Adrenal gland (tissue), 9 donors: ENCODE measurements at regions not wholly inside any gene's neighbourhood (a gene's known extent, or its start where the extent isn't known, plus 50 kb on each side); places are given as distances from the start of the nearest gene placed in this dataset.

Experiments
- DNase-seq, 7 donors: peaks; one replicate each; pipeline ENCODE4 v3.0.0-alpha.2; 2019 to 2020
- H3K27ac ChIP-seq, 5 donors: fragments of 200-600 bp; sonication (generic) in 4 of 5; 1 replicate in 3 of 5; 2 replicates in 2 of 5; pipeline versions ENCODE4 v1.5.1 to v1.8.0; 2016 to 2020; ENCODE audit warnings: mild to moderate bottlenecking in 1 of 5
- H3K27me3 ChIP-seq: fragments of 200-600 bp; 2 replicates; pipeline ENCODE4 v1.8.0; 2021
- H3K36me3 ChIP-seq, 2 donors: fragments of 200-600 bp; replicated peaks in 1 of 2; 1 replicate in 1 of 2; 2 replicates in 1 of 2; pipeline versions ENCODE4 v1.5.1 to v1.8.0; 2018 to 2022
- H3K4me1 ChIP-seq, 2 donors: fragments of 200-600 bp; replicated peaks in 1 of 2; 1 replicate in 1 of 2; 2 replicates in 1 of 2; pipeline versions ENCODE4 v1.5.1 to v1.8.0; 2018 to 2021
- H3K4me3 ChIP-seq, 4 donors: fragments of 200-600 bp; sonication (generic) in 3 of 4; one replicate each; pipeline ENCODE4 v1.5.1; 2016 to 2018
- H3K9me3 ChIP-seq, 3 donors: fragments of 200-600 bp; sonication (generic) in 1 of 3; replicated peaks in 1 of 3; 1 replicate in 2 of 3; 2 replicates in 1 of 3; pipeline versions ENCODE4 v1.5.1 to v1.8.0; 2016 to 2021
- POLR2A ChIP-seq, 2 donors: fragments of 450-650 bp; IDR thresholded peaks; one replicate each; pipeline ENCODE4 v1.6.1; 2017; ENCODE audit warnings: antibody characterized with exemption in 2 of 2, mild to moderate bottlenecking in 2 of 2, moderate library complexity in 1 of 2
- WGBS, 4 donors: extraction: QIAGEN DNeasy Blood & Tissue Kit in 2 of 4; methylation state at CpG; one replicate each; pipeline versions ENCODE4 v1.1.5 to v1.1.7; 2013 to 2017; 5-methylcytosine and 5-hydroxymethylcytosine counted together
- intact Hi-C, 2 donors: fragments of 100-400 bp; cut with DNase I; formaldehyde crosslinking; loops; one replicate each; pipeline versions ENCODE4 v1.14.1 to v1.15.0; 2022 to 2023
- TF ChIP-seq, protein P1 (sequence below), 6 experiments: fragments of 450-650 bp in 4 of 6; fragments of 200-600 bp in 2 of 6; sonication (generic) in 1 of 6; IDR thresholded peaks; 1 replicate in 5 of 6; 2 replicates in 1 of 6; pipeline versions ENCODE4 v1.5.1 to v1.8.0; 2016 to 2021; ENCODE audit warnings: antibody characterized with exemption in 6 of 6, mild to moderate bottlenecking in 2 of 6, moderate library complexity in 1 of 6
- donor health status: healthy with polysubstance abuse.
- donor health status: Bipolar disorder and iron deficiency.
- donor health status: DM: yes; HTN: yes; CAD: no.
- donor health status: DM: no; HTN: no; CAD: no.
- donor health status: DM: no; HTN: no; CAD: no.

DNA sequence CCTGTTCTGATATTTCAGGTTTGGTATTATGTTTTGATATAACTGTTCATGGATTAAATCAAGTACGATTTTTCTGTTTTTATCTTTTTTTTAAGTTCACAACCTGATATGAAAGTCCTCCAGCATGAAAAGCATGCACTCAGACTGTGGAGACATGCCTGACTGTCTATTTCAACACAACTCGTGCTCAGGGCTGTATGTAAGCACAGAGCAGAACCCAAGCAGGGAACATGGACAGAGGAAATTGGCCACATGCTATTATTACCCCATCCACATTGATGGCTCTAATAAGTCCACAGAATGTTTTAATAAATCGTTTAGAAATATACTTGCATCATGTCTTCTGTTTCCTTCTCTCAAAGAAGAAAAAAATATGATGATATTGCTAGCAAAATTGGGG, 730.4 kb downstream of the C6orf118 start:
- Histone ChIP-seq H3K4me1 (no peaks in the 10 kb centered on the region), H3K9me3 (no peaks in the 10 kb centered on the region), H3K27ac (no peak overlapping the region), H3K4me3 (no peak overlapping the region), H3K27me3 (no peaks in the 10 kb centered on the region), H3K36me3 (no peaks in the 10 kb centered on the region)
- TF ChIP-seq, protein P1, sequence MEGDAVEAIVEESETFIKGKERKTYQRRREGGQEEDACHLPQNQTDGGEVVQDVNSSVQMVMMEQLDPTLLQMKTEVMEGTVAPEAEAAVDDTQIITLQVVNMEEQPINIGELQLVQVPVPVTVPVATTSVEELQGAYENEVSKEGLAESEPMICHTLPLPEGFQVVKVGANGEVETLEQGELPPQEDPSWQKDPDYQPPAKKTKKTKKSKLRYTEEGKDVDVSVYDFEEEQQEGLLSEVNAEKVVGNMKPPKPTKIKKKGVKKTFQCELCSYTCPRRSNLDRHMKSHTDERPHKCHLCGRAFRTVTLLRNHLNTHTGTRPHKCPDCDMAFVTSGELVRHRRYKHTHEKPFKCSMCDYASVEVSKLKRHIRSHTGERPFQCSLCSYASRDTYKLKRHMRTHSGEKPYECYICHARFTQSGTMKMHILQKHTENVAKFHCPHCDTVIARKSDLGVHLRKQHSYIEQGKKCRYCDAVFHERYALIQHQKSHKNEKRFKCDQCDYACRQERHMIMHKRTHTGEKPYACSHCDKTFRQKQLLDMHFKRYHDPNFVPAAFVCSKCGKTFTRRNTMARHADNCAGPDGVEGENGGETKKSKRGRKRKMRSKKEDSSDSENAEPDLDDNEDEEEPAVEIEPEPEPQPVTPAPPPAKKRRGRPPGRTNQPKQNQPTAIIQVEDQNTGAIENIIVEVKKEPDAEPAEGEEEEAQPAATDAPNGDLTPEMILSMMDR (IDR thresholded peaks at IDR 0.05) = no peak
- no peak for TF ChIP-seq POLR2A (IDR thresholded peaks at IDR 0.05)
- intact Hi-C loops = no loop called here
- 43 to 57% (median 51%) methylated on average over 3 of the region's 3 CpGs for WGBS, 4 donors
- DNase-seq = no peak

GRCh38 chr6:164578616-164579015, 730.8 kb downstream of the C6orf118 start:
- no peaks in the 10 kb centered on the region for H3K27me3 ChIP-seq
- H3K4me3 ChIP-seq = no peak overlapping the region
- H3K36me3 ChIP-seq = no peaks in the 10 kb centered on the region
- H3K4me1 ChIP-seq = no peaks in the 10 kb centered on the region
- intact Hi-C loops = no loop called here
- TF ChIP-seq POLR2A (IDR thresholded peaks at IDR 0.05) = no peak
- TF ChIP-seq, protein P1 (IDR thresholded peaks at IDR 0.05) = no peak
- no peak overlapping the region for H3K27ac ChIP-seq
- DNase-seq = no peak
- WGBS, 4 donors = 52 to 54% (median 53%) methylated on average over 3 of the region's 3 CpGs
- H3K9me3 ChIP-seq = no peaks in the 10 kb centered on the region

- H3K9me3 ChIP-seq = no peaks in the 10 kb centered on the region
- no peaks in the 10 kb centered on the region for H3K27me3 ChIP-seq
- H3K36me3 ChIP-seq = no peaks in the 10 kb centered on the region
- no peak for DNase-seq
- intact Hi-C loops = no loop called here
- H3K4me3 ChIP-seq = no peak overlapping the region
- 71 to 81% (median 73%) methylated on average over 6 of the region's 6 CpGs for WGBS, 4 donors
- H3K4me1 ChIP-seq = no peaks in the 10 kb centered on the region
- no peak for TF ChIP-seq POLR2A (IDR thresholded peaks at IDR 0.05)
- TF ChIP-seq, protein P1 (IDR thresholded peaks at IDR 0.05) = no peak
- no peak overlapping the region for H3K27ac ChIP-seq
These were observed 738.6 kb downstream of the C6orf118 start for GRCh38 chr6:164570801-164571200.

DNA sequence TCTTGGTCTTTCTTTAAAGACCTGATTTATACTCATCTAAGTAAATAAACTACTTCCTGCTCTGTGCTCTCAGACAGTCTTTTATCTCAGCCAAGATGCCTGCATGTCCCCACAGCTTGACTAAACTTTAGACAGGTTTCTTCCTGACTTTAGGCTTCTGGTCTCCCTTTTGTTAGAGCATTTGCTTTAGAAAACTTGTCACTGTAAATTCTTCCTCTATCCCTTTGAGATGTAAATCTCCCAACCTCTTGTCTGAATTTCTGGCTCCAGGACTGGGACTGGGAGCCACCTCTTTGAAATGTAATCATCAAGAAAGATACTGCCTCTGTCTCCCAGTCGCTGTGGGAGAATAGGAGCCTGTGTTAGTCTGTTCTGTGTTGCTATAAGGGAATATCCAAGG, 739.9 kb downstream of the C6orf118 start:
- DNase-seq = no peak
- 39 to 51% (median 43%) methylated on average over 1 of the region's 1 CpG for WGBS, 4 donors

More for the DNA sequence above, 739.9 kb downstream of the C6orf118 start:
- Histone ChIP-seq H3K27me3 (no peaks in the 10 kb centered on the region), H3K27ac (no peak overlapping the region), H3K4me3 (no peak overlapping the region), H3K36me3 (no peaks in the 10 kb centered on the region), H3K9me3 (no peaks in the 10 kb centered on the region), H3K4me1 (no peaks in the 10 kb centered on the region)
- intact Hi-C loops = no loop called here
- TF ChIP-seq, protein P1 (IDR thresholded peaks at IDR 0.05) = no peak
- TF ChIP-seq POLR2A (IDR thresholded peaks at IDR 0.05) = no peak
